Ovary (tissue), 7 donors: ENCODE measurements at regions not wholly inside any gene's neighbourhood (a gene's known extent, or its start where the extent isn't known, plus 50 kb on each side); places are given as distances from the start of the nearest gene placed in this dataset.

ENCODE experiments used
- DNase-seq, 5 donors: peaks; one replicate each; pipeline ENCODE4 v3.0.0-alpha.2; 2019 to 2020
- H3K27ac ChIP-seq, 2 donors: fragments of 200-600 bp; one replicate each; pipeline versions ENCODE4 v1.5.1 to v1.8.0; 2019 to 2022
- H3K27me3 ChIP-seq: fragments of 200-600 bp; one replicate; pipeline ENCODE4 v1.8.0; 2022
- H3K36me3 ChIP-seq: fragments of 200-600 bp; sonication (generic); one replicate; pipeline ENCODE4 v1.5.1; 2019
- H3K4me1 ChIP-seq: one replicate; pipeline ENCODE4 v1.8.1; 2013; ENCODE audit warnings: mild to moderate bottlenecking, moderate library complexity; ENCODE audit not compliant: insufficient read depth
- H3K4me3 ChIP-seq: fragments of 200-600 bp; sonication (generic); one replicate; pipeline ENCODE4 v1.5.1; 2017
- H3K9me3 ChIP-seq, 2 donors: fragments of 200-600 bp in 1 of 2; sonication (generic) in 1 of 2; one replicate each; pipeline versions ENCODE4 v1.5.1 to v1.8.1; 2013 to 2019; ENCODE audit warnings: mild to moderate bottlenecking in 1 of 2, moderate library complexity in 1 of 2
- EP300 ChIP-seq: sonication (generic); formaldehyde crosslinking; IDR thresholded peaks from one replicate; pipeline ENCODE4 v1.6.1; 2017; ENCODE audit warnings: antibody characterized with exemption
- POLR2A ChIP-seq: fragments of 450-650 bp; IDR thresholded peaks from one replicate; pipeline ENCODE4 v1.6.1; 2017; ENCODE audit warnings: antibody characterized with exemption, mild to moderate bottlenecking, moderate library complexity
- WGBS, 3 donors: extraction: QIAGEN DNeasy Blood & Tissue Kit in 1 of 3; methylation state at CpG; one replicate each; pipeline versions ENCODE4 v1.1.5 to v1.1.7; 2013 to 2017; 5-methylcytosine and 5-hydroxymethylcytosine counted together
- intact Hi-C, 4 donors: fragments of 100-400 bp; cut with DNase I; formaldehyde crosslinking; loops; one replicate each; pipeline versions ENCODE4 v1.11.0 to v1.15.1; 2022 to 2023
- TF ChIP-seq, protein P1 (sequence below), 3 donors: fragments of 450-650 bp in 2 of 3; fragments of 200-600 bp in 1 of 3; IDR thresholded peaks; one replicate each; pipeline versions ENCODE4 v1.5.1 to v1.8.0; 2016 to 2022; ENCODE audit warnings: antibody characterized with exemption in 3 of 3, mild to moderate bottlenecking in 1 of 3
- donor health status: DM: no; HTN: no; CAD: no; lungs with moderate emphysema.
- donor health status: DM: no; HTN: no; CAD: no.
- donor health status: Bipolar disorder and iron deficiency.
- donor health status: DM: no; HTN: no; CAD: no.
- donor health status: DM: yes; HTN: yes; CAD: no.

DNA sequence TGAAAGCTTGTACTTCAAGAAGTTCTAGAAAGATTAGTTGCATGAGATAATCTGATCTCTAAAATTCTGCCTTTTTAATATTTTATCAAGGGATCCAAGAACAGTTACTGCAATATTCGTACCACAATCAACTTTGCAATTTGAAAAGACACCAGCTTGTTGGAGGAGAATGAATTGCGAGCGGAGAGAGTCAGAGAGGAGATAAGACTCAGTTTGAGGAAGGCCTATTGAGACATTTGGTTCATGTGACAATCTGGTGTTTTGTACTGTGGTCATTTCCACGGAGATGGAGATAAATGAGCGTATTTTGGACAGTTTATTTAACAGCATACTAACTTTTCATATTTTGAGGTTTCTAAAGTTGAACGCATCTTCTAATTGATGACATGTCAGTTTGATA is 1276.0 kb downstream of the EFNB2 start:
- no peaks in the 10 kb centered on the region for H3K4me1 ChIP-seq
- no peaks in the 10 kb centered on the region for H3K36me3 ChIP-seq
- H3K27ac ChIP-seq, result no peak overlapping the region
- TF ChIP-seq POLR2A, result no peak
- TF ChIP-seq, protein P1, sequence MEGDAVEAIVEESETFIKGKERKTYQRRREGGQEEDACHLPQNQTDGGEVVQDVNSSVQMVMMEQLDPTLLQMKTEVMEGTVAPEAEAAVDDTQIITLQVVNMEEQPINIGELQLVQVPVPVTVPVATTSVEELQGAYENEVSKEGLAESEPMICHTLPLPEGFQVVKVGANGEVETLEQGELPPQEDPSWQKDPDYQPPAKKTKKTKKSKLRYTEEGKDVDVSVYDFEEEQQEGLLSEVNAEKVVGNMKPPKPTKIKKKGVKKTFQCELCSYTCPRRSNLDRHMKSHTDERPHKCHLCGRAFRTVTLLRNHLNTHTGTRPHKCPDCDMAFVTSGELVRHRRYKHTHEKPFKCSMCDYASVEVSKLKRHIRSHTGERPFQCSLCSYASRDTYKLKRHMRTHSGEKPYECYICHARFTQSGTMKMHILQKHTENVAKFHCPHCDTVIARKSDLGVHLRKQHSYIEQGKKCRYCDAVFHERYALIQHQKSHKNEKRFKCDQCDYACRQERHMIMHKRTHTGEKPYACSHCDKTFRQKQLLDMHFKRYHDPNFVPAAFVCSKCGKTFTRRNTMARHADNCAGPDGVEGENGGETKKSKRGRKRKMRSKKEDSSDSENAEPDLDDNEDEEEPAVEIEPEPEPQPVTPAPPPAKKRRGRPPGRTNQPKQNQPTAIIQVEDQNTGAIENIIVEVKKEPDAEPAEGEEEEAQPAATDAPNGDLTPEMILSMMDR (IDR thresholded peaks at IDR 0.05), result no peak
- TF ChIP-seq EP300, result no peak
- no peaks in the 10 kb centered on the region for H3K9me3 ChIP-seq
- intact Hi-C loops, result no loop called here
- WGBS, 3 donors, result 74 to 78% (median 77%) methylated on average over 6 of the region's 6 CpGs
- H3K27me3 ChIP-seq, result no peaks in the 10 kb centered on the region
- no peak for DNase-seq
- no peak overlapping the region for H3K4me3 ChIP-seq

DNA sequence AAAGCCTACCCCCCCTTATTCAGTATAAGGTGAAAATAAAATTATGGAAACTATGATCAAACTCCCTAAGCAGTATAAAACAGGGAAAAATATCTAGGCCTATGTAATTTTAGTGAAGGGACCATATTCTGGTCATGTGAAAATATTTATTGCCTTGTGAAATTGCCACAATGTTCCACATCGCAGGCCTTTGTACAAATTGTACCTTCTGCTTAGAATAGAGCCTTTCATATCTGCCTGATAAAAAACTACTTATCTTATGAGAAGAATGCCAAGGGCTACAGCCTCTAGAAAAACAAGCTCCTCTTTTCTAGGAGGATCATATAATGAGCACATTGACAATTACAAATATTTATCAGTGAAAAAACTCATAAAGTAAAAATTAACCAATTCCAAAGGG is 1280.0 kb downstream of the EFNB2 start:
- H3K4me1 ChIP-seq, result no peaks in the 10 kb centered on the region

DNA sequence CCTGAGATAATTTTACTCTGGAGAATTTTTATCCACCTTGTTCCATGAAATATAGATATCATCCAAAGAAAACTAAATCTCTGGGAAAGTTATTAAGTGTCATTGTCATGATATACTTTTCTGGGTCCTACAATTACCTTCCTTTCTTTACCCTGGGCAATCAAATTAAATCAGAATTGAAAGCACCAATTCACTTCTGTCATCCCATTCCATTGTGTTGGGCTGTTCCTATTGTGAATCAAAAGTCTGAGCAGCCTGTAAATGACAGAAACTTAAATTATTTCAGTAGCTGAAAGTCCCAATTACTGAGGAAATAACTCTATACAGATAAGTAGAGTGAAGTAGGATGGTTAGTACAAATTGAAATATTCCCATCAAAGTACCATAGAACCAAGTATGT is 1284.2 kb downstream of the EFNB2 start:
- Histone ChIP-seq H3K36me3 (no peaks in the 10 kb centered on the region), H3K9me3 (no peaks in the 10 kb centered on the region), H3K4me3 (no peak overlapping the region), H3K27ac (no peak overlapping the region), H3K4me1 (no peaks in the 10 kb centered on the region), H3K27me3 (no peaks in the 10 kb centered on the region)
- intact Hi-C loops, result no loop called here
- TF ChIP-seq EP300, result no peak
- TF ChIP-seq, protein P1 (IDR thresholded peaks at IDR 0.05), result no peak
- TF ChIP-seq POLR2A, result no peak
- DNase-seq, result no peak

More for the DNA sequence above, 1280.0 kb downstream of the EFNB2 start:
- H3K27ac ChIP-seq, result no peak overlapping the region
- no peaks in the 10 kb centered on the region for H3K36me3 ChIP-seq
- no peak for DNase-seq
- WGBS, 3 donors, result 34 to 55% (median 49%) methylated on average over 1 of the region's 1 CpG
- H3K4me3 ChIP-seq, result no peak overlapping the region
- H3K27me3 ChIP-seq, result no peaks in the 10 kb centered on the region
- intact Hi-C loops, result no loop called here
- TF ChIP-seq POLR2A (no peak), EP300 (no peak)
- TF ChIP-seq, protein P1 (IDR thresholded peaks at IDR 0.05), result no peak
- no peaks in the 10 kb centered on the region for H3K9me3 ChIP-seq

DNA sequence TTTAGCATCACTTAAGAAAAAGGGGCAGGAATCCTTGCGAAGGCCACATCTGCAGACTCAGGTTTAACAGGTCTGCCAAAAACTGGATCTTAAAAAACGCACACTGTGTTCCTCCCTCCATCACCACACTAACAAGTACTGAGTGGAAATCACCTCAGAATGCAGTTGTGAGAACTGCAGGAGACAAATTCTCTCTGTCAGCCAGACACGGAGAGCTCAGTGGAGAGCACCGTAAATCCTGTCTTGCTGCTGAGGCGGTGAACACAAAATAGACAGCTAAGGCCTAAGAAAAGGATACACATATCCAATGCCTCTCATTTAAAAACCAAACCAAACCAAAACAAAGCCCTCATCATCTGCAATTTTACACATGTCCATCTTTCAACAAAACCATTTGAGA is 1287.6 kb downstream of the EFNB2 start:
- H3K27ac ChIP-seq, result no peak overlapping the region
- no peak overlapping the region for H3K4me3 ChIP-seq
- intact Hi-C loops, result no loop called here
- 77 to 82% (median 78%) methylated on average over 5 of the region's 5 CpGs for WGBS, 3 donors
- H3K4me1 ChIP-seq, result no peaks in the 10 kb centered on the region
- TF ChIP-seq, protein P1 (IDR thresholded peaks at IDR 0.05), result no peak
- no peak for TF ChIP-seq EP300
- TF ChIP-seq POLR2A, result no peak
- no peaks in the 10 kb centered on the region for H3K27me3 ChIP-seq
- no peak for DNase-seq
- no peaks in the 10 kb centered on the region for H3K36me3 ChIP-seq
- H3K9me3 ChIP-seq, result no peaks in the 10 kb centered on the region

DNA sequence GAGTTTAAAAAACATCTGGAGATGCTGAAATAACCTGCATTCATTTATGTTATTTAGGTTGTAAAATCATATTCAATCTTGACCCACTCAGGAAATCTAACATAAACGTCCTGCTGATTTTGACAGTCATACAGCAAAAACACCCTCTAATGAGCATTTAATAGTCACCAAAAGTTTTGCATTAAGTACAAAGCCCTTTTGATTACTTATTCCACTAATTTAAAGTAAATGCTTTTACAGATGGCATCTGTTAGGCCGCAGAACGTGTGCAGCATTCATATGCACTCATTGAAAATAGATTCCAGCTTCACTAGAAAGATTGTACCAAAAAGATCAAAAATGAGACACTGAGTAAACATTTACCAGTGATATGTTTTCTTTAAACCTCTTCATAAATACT is 1295.1 kb downstream of the EFNB2 start:
- Histone ChIP-seq H3K27me3 (no peaks in the 10 kb centered on the region), H3K9me3 (no peaks in the 10 kb centered on the region), H3K4me1 (no peaks in the 10 kb centered on the region), H3K4me3 (no peak overlapping the region), H3K36me3 (no peaks in the 10 kb centered on the region), H3K27ac (no peak overlapping the region)
- intact Hi-C loops, result no loop called here
- no peak for DNase-seq
- TF ChIP-seq EP300, result no peak
- TF ChIP-seq, protein P1 (IDR thresholded peaks at IDR 0.05), result no peak
- no peak for TF ChIP-seq POLR2A
- 73 to 76% (median 74%) methylated on average over 3 of the region's 3 CpGs for WGBS, 3 donors
